Activated naive CD4-positive, alpha-beta T cell treated with anti-CD3 and anti-CD28 coated beads, Interleukin-2, amount 50 U/mL, for 16 hours (primary cell): ENCODE measurements at regions not wholly inside any gene's neighbourhood (a gene's known extent, or its start where the extent isn't known, plus 50 kb on each side); places are given as distances from the start of the nearest gene placed in this dataset.
"Not testable (repeated sequence)": the region's sequence is repeated elsewhere in the genome, so short reads cannot be mapped to it uniquely, and the experiment has no call there.

Experiments
- DNase-seq: peaks from one replicate; pipeline ENCODE4 v3.0.0-alpha.2; 2020

GRCh38 chr1:171397851-171398469 lies 84.0 kb downstream of the FMO4 start:
- DNase-seq = no peak

DNA sequence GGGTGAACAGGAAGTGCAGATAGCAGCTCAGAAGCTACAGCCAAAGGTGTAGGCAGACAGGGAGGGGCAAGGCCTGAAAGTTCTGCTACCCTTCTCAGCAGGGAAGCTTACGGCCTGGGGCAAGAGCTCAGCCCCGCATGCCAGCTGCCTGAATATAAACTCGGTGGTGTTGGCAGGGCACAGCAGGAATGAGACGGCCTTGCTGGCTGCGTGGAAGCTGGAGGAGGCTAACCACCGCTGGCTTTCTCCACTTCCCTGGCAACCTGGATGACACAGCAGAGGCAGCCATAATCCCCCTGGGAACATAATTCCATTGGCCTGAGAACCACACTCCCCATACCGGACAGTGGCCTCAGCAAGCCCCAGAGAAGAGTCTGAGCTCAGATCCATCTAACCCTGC lies 81.9 kb upstream of the PRRC2C start:
- DNase-seq = no peak

DNA sequence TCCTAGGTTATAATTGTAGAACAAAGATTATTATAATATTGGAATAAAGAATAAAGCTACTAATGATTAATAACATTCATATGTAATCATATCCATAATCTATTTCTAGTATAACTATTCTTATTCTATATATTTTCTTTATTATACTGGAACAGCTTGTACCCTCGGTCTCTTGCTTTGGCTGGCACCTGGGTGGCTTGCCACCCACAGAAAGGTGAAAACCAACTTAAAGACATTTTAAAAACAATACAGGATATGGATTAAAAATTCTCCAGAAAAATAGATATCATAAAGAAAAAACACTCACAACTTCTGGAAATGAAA lies 80.0 kb upstream of the PRRC2C start:
- DNase-seq = no peak

DNA sequence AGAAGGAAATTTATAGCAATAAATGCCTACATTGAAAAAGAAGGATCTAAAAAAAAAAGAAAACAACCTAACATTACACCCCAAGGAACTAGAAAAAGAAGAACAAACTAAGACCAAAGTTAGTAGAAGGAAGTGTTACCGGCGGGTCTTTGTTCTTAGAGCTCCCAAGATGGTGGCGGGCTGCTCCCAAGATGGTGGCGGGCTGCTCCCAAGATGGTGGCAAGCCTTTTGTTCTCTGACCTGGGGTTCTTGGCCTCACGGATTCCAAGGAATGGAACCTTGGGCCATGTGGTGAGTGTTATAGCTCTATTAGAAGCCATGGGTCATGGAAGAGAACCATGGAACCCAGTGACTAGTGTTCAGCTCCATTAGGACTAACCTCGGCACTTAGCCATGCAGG lies 71.8 kb upstream of the PRRC2C start:
- not testable (repeated sequence) for DNase-seq

DNA sequence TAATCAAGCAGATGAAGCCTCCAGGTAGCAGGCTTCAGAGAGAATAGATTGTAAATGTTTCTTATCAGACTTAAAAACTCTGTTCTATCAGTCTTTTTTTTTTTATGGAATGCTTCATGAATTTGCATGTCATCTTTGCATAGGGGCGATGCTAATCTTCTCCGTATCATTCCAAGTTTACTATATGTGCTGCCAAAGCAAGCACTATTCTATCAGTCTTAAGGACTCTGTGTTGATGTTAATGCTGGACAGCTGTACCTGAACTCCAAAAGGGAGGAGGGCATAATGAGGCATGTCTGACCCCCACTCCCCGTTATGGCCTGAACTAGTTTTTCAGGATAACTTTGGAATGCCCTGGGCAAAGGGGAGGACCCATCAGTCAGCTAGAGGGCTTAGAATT lies 66.8 kb upstream of the PRRC2C start:
- DNase-seq = no peak

GRCh38 chr1:171420810-171421209 lies 64.5 kb upstream of the PRRC2C start:
- DNase-seq = no peak

DNA sequence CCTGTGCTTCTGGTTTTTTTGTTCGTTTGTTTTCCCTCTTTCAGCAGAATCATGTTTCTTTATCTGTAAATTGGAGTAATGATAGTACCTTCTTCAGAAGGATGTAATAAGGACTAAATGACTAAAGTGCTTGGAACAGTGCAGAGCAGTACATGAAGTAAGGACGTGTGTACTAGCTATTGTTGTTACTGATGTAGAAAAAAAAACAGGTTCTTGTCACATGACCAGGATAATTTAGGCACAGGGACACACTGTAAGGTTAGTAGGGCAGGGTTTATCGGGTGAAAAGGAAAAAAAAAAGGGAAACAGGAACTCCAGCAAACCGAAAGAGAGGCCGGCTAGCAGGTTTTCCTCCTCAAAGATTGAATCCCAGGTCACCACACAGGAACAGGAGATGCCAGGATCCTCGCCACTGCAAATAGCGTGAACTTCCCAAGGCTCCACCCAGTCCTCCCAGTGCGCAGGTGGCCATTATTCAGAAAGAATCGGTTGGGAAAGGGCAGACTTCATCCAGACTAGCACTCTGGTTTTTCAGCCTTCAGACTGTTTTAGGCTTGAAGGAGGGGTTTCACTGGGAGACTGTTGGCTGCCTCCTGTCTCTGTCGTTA lies 63.8 kb upstream of the PRRC2C start:
- no peak for DNase-seq

- no peak for DNase-seq
Measured at GRCh38 chr1:171422511-171422910, 62.8 kb upstream of the PRRC2C start.

DNA sequence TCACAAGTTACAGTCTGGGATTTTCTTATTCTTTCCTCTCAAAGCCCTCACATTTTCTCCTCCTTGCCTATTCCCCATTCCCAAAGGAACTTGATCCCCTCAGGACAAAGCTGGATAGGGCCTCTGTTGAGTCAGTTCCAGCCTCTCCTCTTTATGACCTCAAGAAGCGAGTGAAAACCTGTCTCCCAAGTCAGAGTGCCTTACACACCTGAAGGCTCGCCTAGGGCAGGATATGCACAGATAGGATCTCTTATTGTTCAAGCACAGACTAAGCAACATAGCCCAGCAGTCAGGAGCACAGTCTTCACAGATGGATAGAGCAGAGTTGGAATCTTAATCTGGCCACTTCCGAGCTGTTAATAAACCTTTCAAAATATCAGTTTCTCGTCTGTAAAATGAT lies 60.8 kb upstream of the PRRC2C start:
- no peak for DNase-seq

GRCh38 chr1:171426645-171427044 lies 58.7 kb upstream of the PRRC2C start:
- no peak for DNase-seq

DNA sequence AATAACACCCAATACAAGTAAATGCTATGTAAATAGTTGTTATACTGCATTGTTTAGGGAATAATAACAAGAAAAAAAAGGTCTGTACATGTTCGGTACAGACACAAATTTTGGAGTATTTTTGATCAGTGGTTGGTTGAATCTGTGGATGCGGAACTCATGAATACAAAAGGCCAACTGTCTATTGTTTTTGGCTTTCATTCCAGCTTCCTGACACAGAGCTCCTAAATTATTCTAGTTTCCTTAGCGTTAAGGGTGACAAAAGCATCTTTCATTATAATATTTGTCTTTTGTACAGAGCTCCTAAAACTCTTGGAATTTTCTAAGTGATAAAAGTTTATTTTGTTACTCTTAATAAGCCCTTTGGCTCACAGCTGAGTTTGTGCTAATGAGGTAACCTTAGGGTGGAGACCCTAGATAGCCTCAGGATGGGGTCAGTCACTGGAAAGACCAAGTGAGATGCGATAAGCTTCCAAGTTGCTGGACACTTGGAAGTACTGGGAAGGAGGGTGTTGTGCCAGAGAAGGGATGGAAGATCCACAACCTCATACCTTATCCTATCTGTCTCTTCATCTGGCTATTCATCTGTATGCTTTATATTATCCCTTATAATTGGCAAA lies 57.4 kb upstream of the PRRC2C start:
- DNase-seq = no peak

- no peak for DNase-seq
Measured at GRCh38 chr1:171429137-171429536, 56.2 kb upstream of the PRRC2C start.

DNA sequence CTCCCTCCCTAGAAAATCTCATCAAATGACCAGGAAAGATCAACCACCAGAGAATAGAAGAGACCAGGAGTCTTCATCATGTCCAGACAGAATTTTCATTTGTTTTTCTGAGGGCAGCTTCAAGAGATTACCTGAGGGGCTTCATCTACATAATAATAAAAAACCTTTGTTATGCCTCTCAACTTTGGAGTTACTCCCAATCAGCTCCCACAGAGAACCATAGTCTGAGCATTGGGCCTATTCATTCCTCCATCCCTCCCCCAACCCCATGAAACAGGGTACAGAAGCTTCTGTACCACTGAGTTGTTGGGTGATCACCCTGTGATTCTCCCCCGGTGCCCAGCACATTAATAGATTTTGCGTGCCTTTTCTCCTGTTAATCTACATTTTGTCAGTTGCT lies 53.3 kb upstream of the PRRC2C start:
- DNase-seq = no peak

- no peak for DNase-seq
Measured at GRCh38 chr1:171432473-171432872, 52.9 kb upstream of the PRRC2C start.

DNA sequence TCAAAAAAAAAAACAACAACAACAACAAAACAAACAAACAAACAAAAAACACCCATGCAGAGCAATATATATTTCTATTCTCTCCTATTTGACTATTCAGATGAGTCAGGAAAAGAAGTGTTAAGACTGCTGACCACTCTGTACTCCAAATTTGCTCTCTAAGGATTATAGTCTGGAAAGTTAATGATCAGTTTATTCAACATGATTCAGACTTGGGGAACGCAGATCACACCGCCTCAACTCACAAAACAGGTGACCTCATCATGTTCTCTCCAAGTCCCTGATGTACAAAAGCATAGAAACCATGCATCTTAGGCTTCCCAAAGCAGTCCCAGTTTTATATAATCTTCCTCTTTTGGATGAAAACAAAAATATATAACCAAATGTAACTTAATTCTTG lies 51.9 kb upstream of the PRRC2C start:
- no peak for DNase-seq

DNA sequence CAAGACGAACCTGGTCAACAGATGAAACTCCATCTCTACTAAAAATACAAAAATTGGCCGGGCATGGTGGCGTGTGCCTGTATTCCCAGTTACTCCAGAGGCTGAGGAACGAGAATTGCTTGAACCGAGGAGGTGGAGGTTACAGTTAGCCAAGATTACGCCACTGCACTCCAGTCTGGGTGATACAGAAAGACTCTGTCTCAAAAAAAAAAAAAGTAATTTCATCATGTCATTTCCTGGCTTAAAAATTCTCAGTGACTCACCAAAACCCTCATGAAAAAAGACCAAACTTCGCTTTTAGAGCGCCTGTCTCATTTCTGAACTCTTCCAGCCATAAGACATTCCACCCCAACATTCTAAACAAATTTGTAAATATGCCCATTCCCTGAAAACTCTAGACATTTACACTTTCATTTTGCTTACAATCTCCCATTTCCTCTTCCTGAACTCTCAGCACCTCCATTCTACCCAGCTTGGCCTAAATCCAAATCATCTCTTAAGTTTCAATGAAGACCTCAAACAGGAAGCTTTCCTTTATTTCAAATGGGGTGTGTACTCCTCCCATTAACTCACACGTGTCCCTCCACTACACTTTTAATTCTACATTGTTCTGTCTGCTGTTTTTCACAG lies 50.5 kb upstream of the PRRC2C start:
- peak; percentile 19 for DNase-seq
